ENCODE measurements at regions not wholly inside any gene's neighbourhood (a gene's known extent, or its start where the extent isn't known, plus 50 kb on each side); places are given as distances from the start of the nearest gene placed in this dataset.
"Not testable (repeated sequence)": the region's sequence is repeated elsewhere in the genome, so short reads cannot be mapped to it uniquely, and the experiment has no call there.

- no peak for DNase-seq (ENCODE audit: low read depth in 2 of 2)
Measured at GRCh38 chr10:109650228-109650627, 273.1 kb downstream of the XPNPEP1 start.

DNA sequence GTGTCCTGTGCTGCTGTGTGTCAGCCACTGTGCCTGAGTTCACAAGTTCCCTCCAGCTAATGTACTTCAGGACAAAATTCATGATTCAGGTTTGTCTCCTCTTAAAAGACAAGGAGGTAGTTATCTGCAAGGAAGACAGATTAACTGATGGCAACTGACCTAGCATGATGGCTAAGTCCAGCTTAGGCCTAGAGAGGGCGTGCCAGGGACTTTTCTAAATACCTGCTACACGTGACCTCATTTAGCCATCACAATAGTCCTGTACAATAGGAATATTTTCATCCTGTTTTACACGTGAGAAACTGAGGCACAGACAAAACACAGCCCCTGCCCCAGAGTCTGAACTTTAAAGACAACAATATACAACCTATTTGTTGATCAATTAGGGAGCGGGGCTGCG is 275.7 kb downstream of the XPNPEP1 start:
- DNase-seq (ENCODE audit: low read depth in 2 of 2) = no peak

GRCh38 chr10:109633846-109634245 is 289.5 kb downstream of the XPNPEP1 start:
- DNase-seq (ENCODE audit: low read depth in 2 of 2) = no peak

- DNase-seq (ENCODE audit: low read depth in 2 of 2) = not testable (repeated sequence)
Measured at GRCh38 chr10:109633017-109633416, 290.3 kb downstream of the XPNPEP1 start.

GRCh38 chr10:109624939-109625338 is 298.4 kb downstream of the XPNPEP1 start:
- no peak for DNase-seq (ENCODE audit: low read depth in 2 of 2)

DNA sequence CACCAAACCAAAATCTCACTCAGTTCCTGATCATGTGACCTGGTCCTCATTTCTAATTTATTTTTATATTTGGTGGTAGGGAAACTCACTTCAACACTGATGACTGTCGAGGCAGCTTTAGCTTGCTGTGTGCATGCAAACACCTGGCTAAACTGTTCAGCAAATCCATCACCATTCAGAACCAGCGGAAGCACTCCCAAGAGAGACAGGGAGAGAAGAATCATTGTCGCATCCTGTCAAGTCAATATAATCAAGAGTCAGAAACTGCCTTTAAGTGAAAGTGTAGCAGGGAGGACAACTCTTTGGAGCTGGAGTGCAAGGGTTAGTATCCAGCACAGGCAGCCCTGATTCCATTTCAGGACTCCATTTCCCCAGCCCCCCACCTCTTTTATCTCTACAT is 300.7 kb downstream of the XPNPEP1 start:
- no peak for DNase-seq (ENCODE audit: low read depth in 2 of 2)

DNA sequence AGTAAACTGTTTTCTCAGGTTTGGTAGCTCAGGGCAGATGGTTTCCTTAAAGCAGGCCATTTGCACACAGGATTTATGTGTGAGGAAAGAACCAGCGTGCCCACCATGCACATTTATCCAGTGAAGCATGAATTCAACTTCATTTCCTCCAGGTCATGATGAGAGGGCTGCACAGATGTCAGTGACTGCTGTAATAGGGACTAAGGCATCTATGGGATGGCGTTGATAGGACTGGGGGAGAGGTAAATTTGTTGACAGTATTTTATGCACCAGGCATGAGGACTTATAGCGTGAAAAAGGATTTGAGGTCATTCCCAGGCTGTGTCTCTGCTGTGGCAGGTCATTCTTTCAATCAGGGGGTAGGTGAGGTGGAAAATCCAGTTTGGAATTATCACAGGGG is 302.9 kb downstream of the XPNPEP1 start:
- no peak for DNase-seq (ENCODE audit: low read depth in 2 of 2)

DNA sequence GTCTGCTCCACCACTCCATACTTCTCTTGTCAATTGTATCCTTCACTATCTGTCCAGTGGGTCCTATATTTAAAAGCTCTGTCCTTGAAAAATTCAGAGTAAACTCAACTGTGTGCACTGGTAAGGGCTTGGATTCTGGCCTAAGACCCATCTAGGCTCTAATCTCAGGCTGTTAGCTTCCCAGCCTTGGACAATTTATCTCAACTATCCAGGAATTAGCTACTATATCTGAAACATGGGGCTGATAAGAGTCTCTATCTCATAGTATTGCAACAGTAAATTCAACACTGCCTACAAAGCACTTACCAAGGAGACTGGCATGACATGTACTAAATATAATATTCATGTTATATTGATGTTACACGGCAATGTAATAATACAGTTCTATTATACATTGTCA is 303.4 kb downstream of the XPNPEP1 start:
- no peak for DNase-seq (ENCODE audit: low read depth in 2 of 2)

GRCh38 chr10:109618748-109619147 is 304.6 kb downstream of the XPNPEP1 start:
- DNase-seq (ENCODE audit: low read depth in 2 of 2) = no peak

DNA sequence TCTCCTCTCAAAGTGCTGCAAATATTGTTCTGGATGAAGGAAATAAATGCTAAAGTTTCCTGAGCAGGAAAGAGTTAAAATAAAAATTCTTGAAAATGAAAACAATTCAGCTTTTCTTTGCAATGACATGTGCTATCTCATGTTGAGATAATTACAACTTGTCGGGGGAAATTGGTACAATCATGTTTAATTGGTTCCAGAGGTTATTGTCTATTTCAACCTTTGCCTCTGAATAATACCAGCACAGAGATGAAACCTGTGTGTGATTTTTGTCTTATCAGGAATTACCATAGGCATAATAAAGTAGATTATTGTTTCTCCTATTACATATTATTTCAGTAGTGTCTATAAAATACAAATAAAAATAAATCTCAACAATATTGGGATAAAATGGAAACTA is 305.0 kb downstream of the XPNPEP1 start:
- DNase-seq (ENCODE audit: low read depth in 2 of 2) = no peak

GRCh38 chr10:109616359-109616980 is 306.8 kb downstream of the XPNPEP1 start:
- DNase-seq (ENCODE audit: low read depth in 2 of 2) = no peak

DNA sequence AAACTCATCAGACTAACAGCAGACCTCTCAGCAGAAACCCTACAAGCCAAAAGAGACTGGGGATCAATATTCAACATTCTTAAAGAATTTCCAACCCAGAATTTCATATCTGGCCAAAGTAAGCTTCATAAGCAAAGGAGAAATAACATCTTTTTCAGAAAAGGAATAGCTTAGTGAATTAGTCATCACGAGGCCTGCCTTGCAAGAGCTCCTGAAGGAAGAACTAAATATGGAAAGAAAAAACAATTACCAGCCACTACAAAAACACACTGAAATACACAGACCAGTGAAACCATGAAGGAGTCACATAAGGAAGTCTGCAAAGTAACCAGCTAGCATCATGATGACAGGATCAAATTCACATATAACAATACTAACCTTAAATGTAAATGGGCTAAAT is 328.0 kb downstream of the XPNPEP1 start:
- DNase-seq (ENCODE audit: low read depth in 2 of 2) = not testable (repeated sequence)

DNA sequence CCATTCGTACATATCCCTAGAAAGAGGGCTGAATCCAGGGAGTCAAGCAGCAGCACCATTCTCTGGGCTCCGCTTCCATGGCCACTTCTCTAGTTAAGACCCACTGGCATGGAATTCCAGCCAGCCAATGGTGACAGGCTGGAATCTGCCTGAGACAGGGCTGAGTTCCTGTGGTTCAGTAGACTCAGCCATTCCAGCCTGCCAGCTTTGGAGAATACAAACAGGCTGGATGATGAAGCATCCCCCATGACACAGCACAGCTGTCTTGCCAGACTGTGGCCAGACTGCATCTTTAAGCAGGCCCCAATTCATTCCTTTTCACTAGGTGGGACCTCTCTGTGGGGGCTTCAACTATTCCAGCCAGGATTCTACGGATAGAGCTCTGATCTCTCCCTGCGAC is 329.6 kb downstream of the XPNPEP1 start:
- DNase-seq (ENCODE audit: low read depth in 2 of 2) = no peak

GRCh38 chr10:109592391-109592790 is 330.9 kb downstream of the XPNPEP1 start:
- no peak for DNase-seq (ENCODE audit: low read depth in 2 of 2)

DNA sequence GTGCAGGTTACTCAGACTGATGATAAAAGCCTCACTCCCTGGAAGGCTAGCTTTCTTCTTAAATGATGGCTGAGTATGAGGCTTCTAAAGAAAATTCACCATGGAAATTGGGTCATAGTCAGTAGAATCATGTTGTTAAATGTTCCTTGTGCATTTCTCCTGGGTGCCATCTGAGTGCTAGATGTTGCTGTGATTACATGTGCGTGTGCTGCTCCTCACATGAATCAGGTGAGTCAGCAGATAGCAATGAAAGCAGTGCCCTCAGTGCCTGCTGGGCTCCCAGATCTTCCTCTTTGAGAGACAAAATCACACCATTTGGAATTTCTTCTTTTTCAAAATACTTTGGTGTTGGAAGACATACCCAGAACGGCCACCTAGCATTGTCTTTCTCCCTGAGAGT is 331.7 kb downstream of the XPNPEP1 start:
- DNase-seq (ENCODE audit: low read depth in 2 of 2) = no peak

GRCh38 chr10:109588259-109588658 is 335.1 kb downstream of the XPNPEP1 start:
- DNase-seq (ENCODE audit: low read depth in 2 of 2) = no peak

- no peak for DNase-seq (ENCODE audit: low read depth in 2 of 2)
Measured at GRCh38 chr10:109587366-109587765, 335.9 kb downstream of the XPNPEP1 start.

- DNase-seq (ENCODE audit: low read depth in 2 of 2) = no peak
Measured at GRCh38 chr10:109556399-109556798, 366.9 kb downstream of the XPNPEP1 start.

- DNase-seq (ENCODE audit: low read depth in 2 of 2) = not testable (repeated sequence)
Measured at GRCh38 chr10:109542050-109542603, 381.2 kb downstream of the XPNPEP1 start.

GRCh38 chr10:109534193-109534592 is 389.1 kb downstream of the XPNPEP1 start:
- no peak for DNase-seq (ENCODE audit: low read depth in 2 of 2)

- DNase-seq (ENCODE audit: low read depth in 2 of 2) = no peak
Measured at GRCh38 chr10:109529258-109529657, 394.1 kb downstream of the XPNPEP1 start.

DNA sequence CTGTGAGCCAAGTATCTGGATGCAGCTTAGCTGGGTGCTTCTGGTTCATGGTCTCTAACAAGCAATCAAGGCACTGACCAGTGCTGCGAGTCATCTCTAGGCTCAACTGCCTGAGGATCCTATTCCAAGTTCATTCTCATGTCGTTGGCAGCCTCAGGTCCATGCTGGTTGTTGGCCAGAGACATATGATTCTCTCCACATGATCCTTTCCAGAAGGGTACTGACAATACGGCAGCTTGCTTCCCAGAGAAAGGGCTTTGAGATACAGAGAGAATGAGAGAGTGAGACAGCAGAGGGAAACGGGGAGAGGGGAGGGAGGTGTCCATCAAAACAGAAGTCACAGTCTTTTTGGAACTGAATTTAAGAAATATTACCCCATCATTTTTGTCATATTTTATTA is 405.6 kb downstream of the XPNPEP1 start:
- no peak for DNase-seq (ENCODE audit: low read depth in 2 of 2)

DNA sequence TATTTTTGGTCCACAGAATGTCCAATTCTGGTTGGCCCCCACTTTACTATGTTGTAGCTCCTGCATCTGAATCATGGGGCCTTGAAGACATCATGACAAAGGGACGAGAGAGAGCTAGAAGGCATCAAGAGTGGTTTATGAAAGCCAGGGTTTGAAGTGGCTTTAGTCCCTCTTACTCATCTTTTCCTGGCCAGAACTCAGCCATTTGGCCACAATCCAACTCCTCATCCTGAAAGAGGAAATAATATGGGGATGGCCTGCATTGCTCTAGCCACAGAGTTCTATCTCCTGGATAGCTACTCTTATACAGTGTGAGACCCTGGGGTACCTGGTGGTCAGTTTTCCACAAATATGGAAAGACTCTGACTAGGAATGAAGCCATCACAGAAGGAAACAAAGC is 418.9 kb downstream of the XPNPEP1 start:
- DNase-seq (ENCODE audit: low read depth in 2 of 2) = no peak

DNA sequence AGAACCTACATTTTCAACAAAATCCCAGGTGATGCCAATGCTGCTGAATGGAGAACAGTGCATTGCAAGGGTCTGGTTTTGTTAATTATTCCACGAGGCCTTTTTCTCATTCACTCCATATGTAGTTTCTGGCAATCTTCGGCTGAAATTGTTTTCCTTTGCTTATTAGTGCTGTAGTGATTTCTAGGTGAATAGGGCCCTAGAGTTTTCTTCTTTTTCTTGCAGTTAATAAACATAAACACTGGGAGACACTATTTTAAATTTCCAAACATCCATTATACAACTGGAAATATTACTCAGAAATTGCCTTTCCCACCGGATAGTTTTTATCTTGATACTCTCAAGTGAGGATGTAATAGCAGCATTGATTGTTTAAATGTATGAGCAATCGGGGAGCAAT is 435.6 kb downstream of the XPNPEP1 start:
- no peak for DNase-seq (ENCODE audit: low read depth in 2 of 2)
